SJSA1 (cell line): ENCODE measurements at regions not wholly inside any gene's neighbourhood (a gene's known extent, or its start where the extent isn't known, plus 50 kb on each side); places are given as distances from the start of the nearest gene placed in this dataset.

Experiments
- DNase-seq, 2 experiments: peaks; one replicate each; pipeline ENCODE4 v3.0.0-alpha.2; 2015 to 2020; ENCODE audit warnings: low spot score in 2 of 2, low read depth in 1 of 2
- H3K27ac ChIP-seq: fragments of 250-450 bp; sonication (Bioruptor Pico); 2 replicates; pipeline ENCODE4 v1.5.1; 2020; ENCODE audit warnings: mild to moderate bottlenecking, moderate library complexity
- H3K27me3 ChIP-seq: fragments of 250-450 bp; sonication (Bioruptor Pico); replicated peaks from 2 replicates; pipeline ENCODE4 v1.5.1; 2020; ENCODE audit warnings: mild to moderate bottlenecking, moderate library complexity
- H3K36me3 ChIP-seq: fragments of 250-450 bp; sonication (Bioruptor Pico); 2 replicates; pipeline ENCODE4 v1.5.1; 2020; ENCODE audit warnings: mild to moderate bottlenecking
- H3K4me1 ChIP-seq: fragments of 250-450 bp; sonication (Bioruptor Pico); replicated peaks from 2 replicates; pipeline ENCODE4 v1.6.1; 2021; ENCODE audit warnings: mild to moderate bottlenecking
- H3K4me3 ChIP-seq: fragments of 250-450 bp; sonication (Bioruptor Pico); 2 replicates; pipeline ENCODE4 v1.5.1; 2020; ENCODE audit warnings: mild to moderate bottlenecking
- H3K9me3 ChIP-seq: fragments of 250-450 bp; sonication (Bioruptor Pico); replicated peaks from 2 replicates; pipeline ENCODE4 v1.5.1; 2020; ENCODE audit warnings: mild to moderate bottlenecking

GRCh38 chr2:9156483-9156882 lies 50.1 kb upstream of the ASAP2 start:
- Histone ChIP-seq H3K9me3 (no peaks in the 10 kb centered on the region), H3K27ac (no peak overlapping the region), H3K27me3 (no peaks in the 10 kb centered on the region), H3K4me1 (no peaks in the 10 kb centered on the region), H3K36me3 (no peaks in the 10 kb centered on the region), H3K4me3 (no peak overlapping the region)
- DNase-seq = no peak

GRCh38 chr2:9154061-9154460 lies 52.6 kb upstream of the ASAP2 start:
- no peaks in the 10 kb centered on the region for H3K36me3 ChIP-seq
- no peaks in the 10 kb centered on the region for H3K27me3 ChIP-seq
- no peaks in the 10 kb centered on the region for H3K9me3 ChIP-seq
- no peak for DNase-seq
- no peak overlapping the region for H3K27ac ChIP-seq
- no peak overlapping the region for H3K4me3 ChIP-seq
- no peaks in the 10 kb centered on the region for H3K4me1 ChIP-seq

- H3K36me3 ChIP-seq = no peaks in the 10 kb centered on the region
- no peaks in the 10 kb centered on the region for H3K4me1 ChIP-seq
- no peaks in the 10 kb centered on the region for H3K9me3 ChIP-seq
- H3K4me3 ChIP-seq = no peak overlapping the region
- H3K27ac ChIP-seq = no peak overlapping the region
- no peak for DNase-seq
- no peaks in the 10 kb centered on the region for H3K27me3 ChIP-seq
Measured at GRCh38 chr2:9153643-9153980, 53.0 kb upstream of the ASAP2 start.

- no peak overlapping the region for H3K27ac ChIP-seq
- no peaks in the 10 kb centered on the region for H3K9me3 ChIP-seq
- H3K4me3 ChIP-seq = no peak overlapping the region
- no peak for DNase-seq
- H3K36me3 ChIP-seq = no peaks in the 10 kb centered on the region
- no peaks in the 10 kb centered on the region for H3K4me1 ChIP-seq
- H3K27me3 ChIP-seq = no peaks in the 10 kb centered on the region
Measured at GRCh38 chr2:9152975-9153642, 53.5 kb upstream of the ASAP2 start.

GRCh38 chr2:9150906-9151305 lies 55.7 kb upstream of the ASAP2 start:
- Histone ChIP-seq H3K27ac (no peak overlapping the region), H3K36me3 (no peaks in the 10 kb centered on the region), H3K27me3 (no peaks in the 10 kb centered on the region), H3K4me3 (no peak overlapping the region), H3K9me3 (no peaks in the 10 kb centered on the region), H3K4me1 (no peaks in the 10 kb centered on the region)
- DNase-seq = no peak

- Histone ChIP-seq H3K9me3 (no peaks in the 10 kb centered on the region), H3K27ac (no peak overlapping the region), H3K4me1 (no peaks in the 10 kb centered on the region), H3K4me3 (no peak overlapping the region), H3K27me3 (no peaks in the 10 kb centered on the region), H3K36me3 (no peaks in the 10 kb centered on the region)
- no peak for DNase-seq
Measured at GRCh38 chr2:9150568-9150900, 56.1 kb upstream of the ASAP2 start.

- Histone ChIP-seq H3K9me3 (no peaks in the 10 kb centered on the region), H3K4me1 (no peaks in the 10 kb centered on the region), H3K4me3 (no peak overlapping the region), H3K27me3 (no peaks in the 10 kb centered on the region), H3K27ac (no peak overlapping the region), H3K36me3 (no peaks in the 10 kb centered on the region)
- no peak for DNase-seq
Measured at GRCh38 chr2:9149726-9150567, 56.7 kb upstream of the ASAP2 start.

- no peak for DNase-seq
- no peaks in the 10 kb centered on the region for H3K27me3 ChIP-seq
- H3K27ac ChIP-seq = no peak overlapping the region
- H3K4me1 ChIP-seq = no peaks in the 10 kb centered on the region
- H3K9me3 ChIP-seq = no peaks in the 10 kb centered on the region
- no peak overlapping the region for H3K4me3 ChIP-seq
- H3K36me3 ChIP-seq = no peaks in the 10 kb centered on the region
Measured at GRCh38 chr2:9149388-9149660, 57.3 kb upstream of the ASAP2 start.

GRCh38 chr2:9146646-9147045 lies 60.0 kb upstream of the ASAP2 start:
- H3K27me3 ChIP-seq = no peaks in the 10 kb centered on the region
- H3K4me3 ChIP-seq = no peak overlapping the region
- DNase-seq = no peak
- H3K27ac ChIP-seq = no peak overlapping the region
- H3K9me3 ChIP-seq = no peaks in the 10 kb centered on the region
- no peaks in the 10 kb centered on the region for H3K36me3 ChIP-seq
- peaks cover 10% of the 10 kb centered on the region for H3K4me1 ChIP-seq

- H3K27ac ChIP-seq = no peak overlapping the region
- no peaks in the 10 kb centered on the region for H3K36me3 ChIP-seq
- H3K9me3 ChIP-seq = no peaks in the 10 kb centered on the region
- no peak overlapping the region for H3K4me3 ChIP-seq
- no peak for DNase-seq
- H3K4me1 ChIP-seq = peaks cover 10% of the 10 kb centered on the region
- no peaks in the 10 kb centered on the region for H3K27me3 ChIP-seq
Measured at GRCh38 chr2:9145752-9146430, 60.7 kb upstream of the ASAP2 start.

- Histone ChIP-seq H3K27me3 (no peaks in the 10 kb centered on the region), H3K27ac (no peak overlapping the region), H3K4me1 (peaks cover 10% of the 10 kb centered on the region), H3K4me3 (no peak overlapping the region), H3K36me3 (no peaks in the 10 kb centered on the region), H3K9me3 (no peaks in the 10 kb centered on the region)
- no peak for DNase-seq
Measured at GRCh38 chr2:9145109-9145751, 61.4 kb upstream of the ASAP2 start.

- H3K4me3 ChIP-seq = no peak overlapping the region
- H3K9me3 ChIP-seq = no peaks in the 10 kb centered on the region
- no peaks in the 10 kb centered on the region for H3K27me3 ChIP-seq
- no peak overlapping the region for H3K27ac ChIP-seq
- peaks cover 10% of the 10 kb centered on the region for H3K4me1 ChIP-seq
- no peak for DNase-seq
- no peaks in the 10 kb centered on the region for H3K36me3 ChIP-seq
Measured at GRCh38 chr2:9144617-9145016, 62.0 kb upstream of the ASAP2 start.

- no peak overlapping the region for H3K4me3 ChIP-seq
- no peaks in the 10 kb centered on the region for H3K27me3 ChIP-seq
- no peaks in the 10 kb centered on the region for H3K9me3 ChIP-seq
- no peak overlapping the region for H3K27ac ChIP-seq
- no peaks in the 10 kb centered on the region for H3K36me3 ChIP-seq
- no peak for DNase-seq
- peaks cover 10% of the 10 kb centered on the region for H3K4me1 ChIP-seq
Measured at GRCh38 chr2:9144046-9144445, 62.6 kb upstream of the ASAP2 start.

- no peaks in the 10 kb centered on the region for H3K9me3 ChIP-seq
- H3K27me3 ChIP-seq = no peaks in the 10 kb centered on the region
- H3K27ac ChIP-seq = no peak overlapping the region
- no peaks in the 10 kb centered on the region for H3K36me3 ChIP-seq
- no peak for DNase-seq
- H3K4me3 ChIP-seq = no peak overlapping the region
- H3K4me1 ChIP-seq = peaks cover 10% of the 10 kb centered on the region
Measured at GRCh38 chr2:9143264-9143815, 63.3 kb upstream of the ASAP2 start.
